Endothelial cell of umbilical vein (primary cell): ENCODE measurements at regions not wholly inside any gene's neighbourhood (a gene's known extent, or its start where the extent isn't known, plus 50 kb on each side); places are given as distances from the start of the nearest gene placed in this dataset.

ENCODE experiments used
- EZH2 ChIP-seq: IDR thresholded peaks from 2 replicates; pipeline ENCODE4 v1.6.1; 2012; ENCODE audit warnings: borderline replicate concordance, low read depth, mild to moderate bottlenecking, moderate library complexity, low read length, inconsistent platforms; ENCODE audit not compliant: severe bottlenecking
- TF ChIP-seq, protein P1 (sequence below), 2 donors: IDR thresholded peaks; 1 replicate in 1 of 2; 2 replicates in 1 of 2; pipeline ENCODE4 v1.5.1; 2011; ENCODE audit warnings: low read length in 2 of 2, mild to moderate bottlenecking in 2 of 2, moderate library complexity in 2 of 2, control low read depth in 1 of 2, inconsistent platforms in 1 of 2, low read depth in 1 of 2; ENCODE audit not compliant: insufficient read depth in 1 of 2; ENCODE audit errors: extremely low read depth in 1 of 2

- TF ChIP-seq, protein P1, sequence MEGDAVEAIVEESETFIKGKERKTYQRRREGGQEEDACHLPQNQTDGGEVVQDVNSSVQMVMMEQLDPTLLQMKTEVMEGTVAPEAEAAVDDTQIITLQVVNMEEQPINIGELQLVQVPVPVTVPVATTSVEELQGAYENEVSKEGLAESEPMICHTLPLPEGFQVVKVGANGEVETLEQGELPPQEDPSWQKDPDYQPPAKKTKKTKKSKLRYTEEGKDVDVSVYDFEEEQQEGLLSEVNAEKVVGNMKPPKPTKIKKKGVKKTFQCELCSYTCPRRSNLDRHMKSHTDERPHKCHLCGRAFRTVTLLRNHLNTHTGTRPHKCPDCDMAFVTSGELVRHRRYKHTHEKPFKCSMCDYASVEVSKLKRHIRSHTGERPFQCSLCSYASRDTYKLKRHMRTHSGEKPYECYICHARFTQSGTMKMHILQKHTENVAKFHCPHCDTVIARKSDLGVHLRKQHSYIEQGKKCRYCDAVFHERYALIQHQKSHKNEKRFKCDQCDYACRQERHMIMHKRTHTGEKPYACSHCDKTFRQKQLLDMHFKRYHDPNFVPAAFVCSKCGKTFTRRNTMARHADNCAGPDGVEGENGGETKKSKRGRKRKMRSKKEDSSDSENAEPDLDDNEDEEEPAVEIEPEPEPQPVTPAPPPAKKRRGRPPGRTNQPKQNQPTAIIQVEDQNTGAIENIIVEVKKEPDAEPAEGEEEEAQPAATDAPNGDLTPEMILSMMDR (IDR thresholded peaks at IDR 0.05; ENCODE audit: extremely low read depth in 1 of 2, insufficient read depth in 1 of 2, low read depth in 1 of 2, low read length in 2 of 2), result no peak
- no peak for TF ChIP-seq EZH2
Observed at GRCh38 chrX:121227888-121228287, 180.5 kb downstream of the GLUD2 start.
